ENCODE measurements at regions not wholly inside any gene's neighbourhood (a gene's known extent, or its start where the extent isn't known, plus 50 kb on each side); places are given as distances from the start of the nearest gene placed in this dataset.

- TF ChIP-seq CTCF (IDR thresholded peaks at IDR 0.05), result no peak
- no peak for TF ChIP-seq POLR2A (IDR thresholded peaks at IDR 0.05)
- Histone ChIP-seq H3K27ac (no peak overlapping the region), H3K4me3 (no peak overlapping the region), H3K27me3 (no peaks in the 10 kb centered on the region), H3K36me3 (replicated peaks in 1 of 2) (no peaks in the 10 kb centered on the region), H3K9me3 (replicated peaks in 1 of 3) (peaks cover 0 to 5% (median 0%) of the 10 kb centered on the region in 3 donors), H3K4me1 (replicated peaks in 1 of 2) (no peaks in the 10 kb centered on the region)
- no peak for DNase-seq
- WGBS, 4 donors, result 87 to 100% (median 92%) methylated on average over 1 of the region's 1 CpG
- intact Hi-C loops (cut with DNase I), result no loop called here
Observed at GRCh38 chr13:85436029-85436428, 363.2 kb downstream of the SLITRK6 start.

DNA sequence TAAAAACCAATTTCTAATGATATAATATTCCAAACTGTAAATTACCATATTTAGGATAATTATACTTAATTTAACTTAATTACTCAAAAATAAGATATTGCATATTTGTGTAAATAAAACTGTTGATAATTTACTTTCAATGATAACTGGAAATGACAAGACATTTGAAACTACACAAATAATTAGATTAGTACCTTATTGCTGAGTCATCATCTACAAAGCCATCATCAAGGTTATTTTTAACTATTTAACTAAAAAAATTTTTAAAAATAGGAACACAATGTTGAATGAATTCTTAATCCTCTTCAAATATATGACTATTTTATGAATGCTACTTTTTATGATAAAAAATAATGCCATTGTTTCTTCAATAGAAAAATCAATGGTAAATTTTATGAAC is 364.3 kb downstream of the SLITRK6 start:
- no peaks in the 10 kb centered on the region for H3K36me3 ChIP-seq (replicated peaks in 1 of 2)
- TF ChIP-seq POLR2A (IDR thresholded peaks at IDR 0.05) (no peak), CTCF (IDR thresholded peaks at IDR 0.05) (no peak)
- H3K27me3 ChIP-seq, result no peaks in the 10 kb centered on the region
- H3K4me3 ChIP-seq, result no peak overlapping the region
- DNase-seq, result no peak
- peaks cover 0 to 5% (median 0%) of the 10 kb centered on the region in 3 donors for H3K9me3 ChIP-seq (replicated peaks in 1 of 3)
- intact Hi-C loops (cut with DNase I), result no loop called here
- no peak overlapping the region for H3K27ac ChIP-seq
- no peaks in the 10 kb centered on the region for H3K4me1 ChIP-seq (replicated peaks in 1 of 2)

DNA sequence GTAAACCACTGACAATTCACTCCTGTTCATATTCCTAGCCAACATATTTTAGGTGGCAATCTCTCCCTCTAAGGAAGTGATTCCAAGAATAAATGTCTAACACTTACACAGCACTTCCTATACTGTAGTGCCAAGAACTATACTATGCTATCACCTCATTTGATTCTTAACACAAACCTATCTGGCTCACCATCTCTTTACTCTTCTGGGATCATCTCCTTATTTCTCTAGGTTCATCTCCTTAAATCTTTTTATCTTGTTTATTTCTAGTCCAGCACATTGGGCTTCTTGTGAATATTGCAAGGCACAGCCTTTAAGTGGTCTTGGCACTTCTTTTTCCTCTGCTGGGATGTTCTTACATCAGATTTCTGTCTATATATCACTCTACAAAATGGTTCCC is 366.3 kb downstream of the SLITRK6 start:
- Histone ChIP-seq H3K27me3 (no peaks in the 10 kb centered on the region), H3K9me3 (replicated peaks in 1 of 3) (peaks cover 0 to 5% (median 0%) of the 10 kb centered on the region in 3 donors), H3K36me3 (replicated peaks in 1 of 2) (no peaks in the 10 kb centered on the region), H3K4me3 (no peak overlapping the region), H3K27ac (no peak overlapping the region), H3K4me1 (replicated peaks in 1 of 2) (no peaks in the 10 kb centered on the region)
- TF ChIP-seq CTCF (IDR thresholded peaks at IDR 0.05) (no peak), POLR2A (IDR thresholded peaks at IDR 0.05) (no peak)
- no peak for DNase-seq
- intact Hi-C loops (cut with DNase I), result no loop called here

DNA sequence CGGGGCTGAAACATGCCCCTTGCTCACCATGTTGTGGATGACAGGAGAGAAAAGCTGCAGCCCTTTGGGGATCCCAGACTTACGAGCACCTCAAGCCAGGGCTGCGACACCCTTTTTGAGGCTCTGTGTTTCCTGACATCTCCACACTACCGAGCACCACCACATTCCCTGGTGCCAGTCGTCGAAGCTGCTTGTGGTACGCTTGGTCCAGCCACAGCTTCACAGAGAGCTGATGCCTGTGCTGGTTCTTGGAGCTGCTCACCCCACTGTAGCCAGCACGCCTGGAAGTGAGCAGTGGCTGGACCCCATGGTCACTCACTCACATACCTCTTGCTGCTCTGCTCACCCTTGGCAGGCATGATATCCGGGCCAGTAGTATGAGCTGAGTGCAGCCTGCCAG is 367.5 kb downstream of the SLITRK6 start:
- 89 to 93% (median 93%) methylated on average over 6 to 9 of the region's 9 CpGs for WGBS, 4 donors
- TF ChIP-seq POLR2A (IDR thresholded peaks at IDR 0.05), result no peak
- no peak for TF ChIP-seq CTCF (IDR thresholded peaks at IDR 0.05)
- Histone ChIP-seq H3K36me3 (replicated peaks in 1 of 2) (no peaks in the 10 kb centered on the region), H3K27ac (no peak overlapping the region), H3K9me3 (replicated peaks in 1 of 3) (peaks cover 0 to 5% (median 0%) of the 10 kb centered on the region in 3 donors), H3K4me1 (replicated peaks in 1 of 2) (no peaks in the 10 kb centered on the region), H3K4me3 (no peak overlapping the region), H3K27me3 (no peaks in the 10 kb centered on the region)
- DNase-seq, result no peak
- intact Hi-C loops (cut with DNase I), result no loop called here

Data from adrenal gland (tissue), 9 donors.